Brain microvascular endothelial cell (primary cell): ENCODE measurements at regions not wholly inside any gene's neighbourhood (a gene's known extent, or its start where the extent isn't known, plus 50 kb on each side); places are given as distances from the start of the nearest gene placed in this dataset.
A peak's percentile ranks its signal among the peaks of the same experiment; 100 is the strongest.

ENCODE experiments used
- DNase-seq: peaks from one replicate; pipeline ENCODE4 v3.0.0-alpha.2; 2020
- H3K27ac ChIP-seq: fragments of 250-450 bp; sonication (Bioruptor Pico); 2 replicates; pipeline ENCODE4 v1.5.1; 2020; ENCODE audit warnings: mild to moderate bottlenecking, moderate library complexity
- H3K27me3 ChIP-seq: fragments of 250-450 bp; sonication (Bioruptor Pico); replicated peaks from 2 replicates; pipeline ENCODE4 v1.5.1; 2020; ENCODE audit warnings: mild to moderate bottlenecking
- H3K36me3 ChIP-seq: fragments of 250-450 bp; sonication (Bioruptor Pico); replicated peaks from 2 replicates; pipeline ENCODE4 v1.5.1; 2020; ENCODE audit warnings: mild to moderate bottlenecking
- H3K4me3 ChIP-seq: 2 replicates; pipeline ENCODE4 v1.5.1; 2011; ENCODE audit warnings: low read depth, mild to moderate bottlenecking, control low read depth, low read length, moderate library complexity
- in situ Hi-C: cut with HindIII; loops from 2 replicates; pipeline ENCODE4 v1.10.0; 2017; ENCODE audit warnings: low sequenced_read_pairs, low pct_ligation_motif_present
- TF ChIP-seq, protein P1 (sequence below): IDR thresholded peaks from 2 replicates; pipeline ENCODE4 v1.5.1; 2011; ENCODE audit warnings: low read depth, mild to moderate bottlenecking, moderate library complexity, low read length, control low read depth, inconsistent platforms; ENCODE audit errors: missing control alignments

DNA sequence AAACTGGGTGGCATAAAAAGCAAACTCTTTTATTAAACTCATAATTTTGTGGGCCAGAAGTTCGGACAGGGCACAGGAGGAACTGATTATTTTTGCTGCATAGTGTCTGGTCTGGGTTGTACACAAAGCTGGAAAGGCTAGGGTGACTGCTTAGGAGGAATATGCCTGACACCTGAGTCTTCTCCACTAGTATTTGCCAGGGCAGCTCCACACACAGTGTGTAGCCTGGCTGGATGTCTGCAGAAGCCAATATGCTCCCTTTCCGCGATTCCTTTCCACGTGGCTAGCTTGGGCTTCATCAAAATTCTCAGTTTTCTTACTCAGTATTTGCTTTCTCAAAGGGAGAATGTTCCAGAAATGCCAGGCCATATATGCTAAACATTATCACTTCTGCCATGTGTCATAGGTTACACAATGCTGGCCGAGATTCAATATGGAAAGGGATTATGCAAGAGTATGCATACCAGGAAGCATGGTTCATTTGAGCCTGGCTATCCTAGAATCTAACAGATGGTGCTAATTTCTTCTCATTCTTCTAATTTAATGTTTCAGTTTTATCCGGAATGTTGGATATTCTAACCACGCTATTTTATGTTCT is 142.7 kb upstream of the DOK6 start:
- TF ChIP-seq, protein P1, sequence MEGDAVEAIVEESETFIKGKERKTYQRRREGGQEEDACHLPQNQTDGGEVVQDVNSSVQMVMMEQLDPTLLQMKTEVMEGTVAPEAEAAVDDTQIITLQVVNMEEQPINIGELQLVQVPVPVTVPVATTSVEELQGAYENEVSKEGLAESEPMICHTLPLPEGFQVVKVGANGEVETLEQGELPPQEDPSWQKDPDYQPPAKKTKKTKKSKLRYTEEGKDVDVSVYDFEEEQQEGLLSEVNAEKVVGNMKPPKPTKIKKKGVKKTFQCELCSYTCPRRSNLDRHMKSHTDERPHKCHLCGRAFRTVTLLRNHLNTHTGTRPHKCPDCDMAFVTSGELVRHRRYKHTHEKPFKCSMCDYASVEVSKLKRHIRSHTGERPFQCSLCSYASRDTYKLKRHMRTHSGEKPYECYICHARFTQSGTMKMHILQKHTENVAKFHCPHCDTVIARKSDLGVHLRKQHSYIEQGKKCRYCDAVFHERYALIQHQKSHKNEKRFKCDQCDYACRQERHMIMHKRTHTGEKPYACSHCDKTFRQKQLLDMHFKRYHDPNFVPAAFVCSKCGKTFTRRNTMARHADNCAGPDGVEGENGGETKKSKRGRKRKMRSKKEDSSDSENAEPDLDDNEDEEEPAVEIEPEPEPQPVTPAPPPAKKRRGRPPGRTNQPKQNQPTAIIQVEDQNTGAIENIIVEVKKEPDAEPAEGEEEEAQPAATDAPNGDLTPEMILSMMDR = no peak
- Histone ChIP-seq H3K36me3 (no peaks in the 10 kb centered on the region), H3K27ac (no peak overlapping the region), H3K4me3 (no peak overlapping the region), H3K27me3 (no peaks in the 10 kb centered on the region)
- DNase-seq = peak; percentile 73
- in situ Hi-C loops = no loop called here

DNA sequence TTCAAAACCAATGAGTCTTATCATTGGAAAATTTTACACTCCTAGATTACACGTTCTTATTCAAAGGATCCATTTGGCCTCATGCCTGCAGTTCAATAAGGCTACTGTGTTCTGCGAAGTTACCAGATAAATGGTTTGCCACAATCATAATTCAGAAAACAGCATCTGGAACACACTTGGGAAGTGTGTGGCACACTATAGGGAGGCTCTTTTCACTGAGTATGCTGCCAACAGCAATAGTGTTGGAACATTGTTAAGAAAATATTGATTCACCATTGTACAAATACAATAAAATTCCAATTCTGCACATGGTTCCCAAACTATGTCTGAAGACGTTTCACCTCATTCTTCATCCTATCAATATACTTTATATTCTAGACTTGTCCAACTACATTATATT is 141.4 kb upstream of the DOK6 start:
- no peak for DNase-seq
- Histone ChIP-seq H3K27ac (no peak overlapping the region), H3K27me3 (no peaks in the 10 kb centered on the region), H3K36me3 (no peaks in the 10 kb centered on the region), H3K4me3 (no peak overlapping the region)
- TF ChIP-seq, protein P1 = no peak
- in situ Hi-C loops = no loop called here

DNA sequence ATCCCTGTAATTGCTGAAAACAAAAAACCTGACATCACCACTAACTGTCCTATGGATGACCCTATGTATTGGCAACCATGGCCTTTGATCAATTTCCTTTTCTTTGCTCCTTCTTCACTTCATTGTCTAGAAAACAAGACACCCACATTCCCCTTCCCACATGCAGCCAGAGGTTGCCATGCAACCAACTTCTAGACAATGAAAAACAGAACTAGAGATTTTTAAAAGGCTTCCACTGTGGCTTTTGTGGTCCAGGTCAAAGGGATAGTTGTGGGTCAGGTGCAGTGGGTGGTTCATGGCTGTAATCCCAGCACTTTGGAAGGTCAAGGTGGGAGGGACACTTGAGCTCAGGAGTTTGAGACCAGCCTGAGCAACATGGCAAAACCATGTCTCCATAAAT is 139.3 kb upstream of the DOK6 start:
- no peak overlapping the region for H3K4me3 ChIP-seq
- H3K27me3 ChIP-seq = no peaks in the 10 kb centered on the region
- in situ Hi-C loops = no loop called here
- TF ChIP-seq, protein P1 = no peak
- no peaks in the 10 kb centered on the region for H3K36me3 ChIP-seq
- no peak overlapping the region for H3K27ac ChIP-seq
- DNase-seq = no peak

DNA sequence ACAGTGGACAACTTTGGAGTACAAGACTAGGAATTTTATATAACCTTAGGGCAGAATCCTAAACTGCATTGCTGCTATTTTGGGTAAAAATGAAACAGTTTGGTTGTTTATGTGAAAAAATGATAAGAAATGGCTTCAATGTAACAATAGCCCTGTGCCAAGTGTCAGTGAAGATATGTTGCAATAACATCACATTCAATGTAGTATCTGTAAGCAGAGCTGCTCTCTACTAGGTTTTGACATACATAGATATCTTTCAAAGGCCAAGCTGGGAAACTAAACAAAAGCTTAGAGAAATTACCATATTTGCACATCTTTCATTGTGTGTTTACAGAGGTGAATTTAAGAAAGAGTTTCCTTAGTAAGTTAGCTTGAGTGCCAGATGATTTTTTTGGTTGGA is 135.0 kb upstream of the DOK6 start:
- H3K36me3 ChIP-seq = no peaks in the 10 kb centered on the region
- in situ Hi-C loops = no loop called here
- TF ChIP-seq, protein P1 = no peak
- no peak for DNase-seq
- no peak overlapping the region for H3K4me3 ChIP-seq
- no peak overlapping the region for H3K27ac ChIP-seq
- no peaks in the 10 kb centered on the region for H3K27me3 ChIP-seq

DNA sequence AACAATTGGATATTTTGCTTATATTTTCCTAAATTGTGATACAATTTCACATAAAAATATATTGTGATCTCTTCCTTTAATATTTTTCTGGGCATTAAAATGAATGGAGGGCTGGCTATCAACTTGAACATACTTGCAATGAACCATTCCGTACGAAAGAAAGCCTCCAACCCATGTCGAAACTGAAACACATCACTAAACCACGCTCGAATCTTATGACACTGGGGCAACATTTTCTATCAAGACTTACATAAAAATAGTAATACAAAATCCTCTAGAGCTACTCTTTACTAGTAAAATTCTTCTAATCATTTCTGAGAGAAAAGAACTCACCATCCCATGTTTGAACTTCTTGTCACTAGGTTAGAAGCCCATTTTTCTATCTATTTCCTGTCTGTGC is 132.8 kb upstream of the DOK6 start:
- DNase-seq = no peak
- no peaks in the 10 kb centered on the region for H3K36me3 ChIP-seq
- TF ChIP-seq, protein P1 = no peak
- H3K4me3 ChIP-seq = no peak overlapping the region
- H3K27me3 ChIP-seq = no peaks in the 10 kb centered on the region
- in situ Hi-C loops = no loop called here
- no peak overlapping the region for H3K27ac ChIP-seq

DNA sequence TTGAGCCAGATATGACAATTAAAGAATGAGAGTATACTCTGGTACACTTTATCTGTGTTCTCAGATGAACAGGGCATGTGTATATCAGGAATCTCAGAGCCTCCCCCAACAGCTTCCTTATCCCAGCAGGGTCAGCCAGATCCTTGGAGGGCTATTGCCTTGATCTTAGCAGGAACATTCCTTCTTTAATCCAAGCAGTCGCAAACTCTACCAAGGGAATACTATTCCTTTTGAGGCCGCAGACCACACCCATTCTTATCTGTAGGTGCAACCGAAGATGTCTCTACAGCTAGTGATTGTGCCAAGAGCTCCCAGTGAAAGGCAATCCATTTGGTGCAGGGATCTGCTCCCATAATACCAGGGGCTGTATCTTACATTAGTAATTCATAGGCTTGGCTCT is 118.3 kb upstream of the DOK6 start:
- H3K4me3 ChIP-seq = no peak overlapping the region
- no peak for DNase-seq
- TF ChIP-seq, protein P1 = no peak
- H3K27me3 ChIP-seq = no peaks in the 10 kb centered on the region
- in situ Hi-C loops = no loop called here
- no peaks in the 10 kb centered on the region for H3K36me3 ChIP-seq
- H3K27ac ChIP-seq = no peak overlapping the region
